Uterus (tissue), 2 donors: ENCODE measurements at regions not wholly inside any gene's neighbourhood (a gene's known extent, or its start where the extent isn't known, plus 50 kb on each side); places are given as distances from the start of the nearest gene placed in this dataset.

ENCODE experiments used
- CTCF ChIP-seq, 4 experiments: fragments of 200-600 bp in 2 of 4; fragments of 450-650 bp in 2 of 4; sonication (generic) in 2 of 4; IDR thresholded peaks; one replicate each; pipeline ENCODE4 v1.5.1; 2016 to 2019; ENCODE audit warnings: antibody characterized with exemption in 4 of 4, mild to moderate bottlenecking in 2 of 4, moderate library complexity in 1 of 4
- POLR2A ChIP-seq, 2 donors: fragments of 450-650 bp; IDR thresholded peaks; one replicate each; pipeline ENCODE4 v1.6.1; 2016; ENCODE audit warnings: antibody characterized with exemption in 2 of 2, mild to moderate bottlenecking in 1 of 2, moderate library complexity in 1 of 2

GRCh38 chrX:42988700-42989099, 210.7 kb upstream of the PPP1R2C start:
- TF ChIP-seq CTCF (IDR thresholded peaks at IDR 0.05) (no peak), POLR2A (IDR thresholded peaks at IDR 0.05) (no peak)
